ENCODE measurements at regions not wholly inside any gene's neighbourhood (a gene's known extent, or its start where the extent isn't known, plus 50 kb on each side); places are given as distances from the start of the nearest gene placed in this dataset.

DNA sequence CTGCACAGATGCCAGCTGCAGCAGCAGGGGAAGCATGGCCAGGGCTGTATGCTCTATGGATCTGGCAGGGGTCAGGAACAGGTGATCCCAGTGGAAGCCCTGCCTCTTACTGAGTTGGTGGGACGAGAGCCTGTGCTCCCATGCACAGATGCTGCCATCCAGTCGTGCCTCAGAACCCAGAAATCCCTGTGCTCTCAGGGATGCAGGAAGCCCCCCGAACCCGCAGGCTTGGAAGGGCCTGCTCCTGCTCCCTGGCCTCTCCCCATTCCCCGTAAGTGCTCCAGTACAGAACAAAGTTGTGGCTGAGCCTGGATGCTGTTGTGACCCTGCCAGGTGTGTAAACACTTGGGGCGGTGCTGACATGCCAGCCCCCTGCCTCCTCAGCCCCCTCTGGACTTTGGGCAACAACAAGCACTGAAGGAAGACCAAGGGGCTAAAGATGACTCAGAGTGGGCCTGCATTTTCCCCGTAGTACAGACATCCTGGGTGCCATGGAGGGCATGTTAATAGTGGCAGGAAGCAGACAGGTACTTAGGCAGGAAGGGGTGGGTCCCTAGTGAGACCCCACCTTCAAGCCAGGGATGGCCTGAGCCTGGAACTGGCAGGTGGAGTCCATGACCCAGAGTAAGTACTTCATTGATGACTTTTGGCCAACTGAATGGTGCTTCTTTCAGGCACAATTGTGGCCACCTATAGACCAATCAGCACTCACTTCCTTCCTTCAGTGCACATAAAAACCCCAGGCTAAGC is 1640.7 kb downstream of the C4orf33 start:
- no peaks in the 10 kb centered on the region for H3K27me3 ChIP-seq
- no peak for DNase-seq (ENCODE audit: low spot score)
- H3K9me2 ChIP-seq (replicated peaks; ENCODE audit: insufficient read depth), result no peaks in the 10 kb centered on the region
- H3K9me3 ChIP-seq (ENCODE audit: low read depth), result no peaks in the 10 kb centered on the region
- no peaks in the 10 kb centered on the region for H3K4me1 ChIP-seq (ENCODE audit: insufficient read depth)
- no peaks in the 10 kb centered on the region for H4K20me1 ChIP-seq (ENCODE audit: insufficient read depth, poor library complexity, severe bottlenecking)
- H2AFZ ChIP-seq, result no peak overlapping the region
- no peak overlapping the region for H3K4me3 ChIP-seq
- no peak overlapping the region for H3K4me2 ChIP-seq
- H3K27ac ChIP-seq, result no peak overlapping the region
- 90% methylated on average over 7 of the region's 7 CpGs for WGBS (ENCODE audit: low lambda C conversion rate, missing lambda C conversion rate)
- H3K36me3 ChIP-seq (replicated peaks; ENCODE audit: insufficient read depth, low read depth), result no peaks in the 10 kb centered on the region
- no peak for TF ChIP-seq EZH2 (IDR thresholded peaks at IDR 0.05; ENCODE audit: borderline replicate concordance)
- TF ChIP-seq EZH2phosphoT487 (IDR thresholded peaks at IDR 0.05; ENCODE audit: low read depth, severe bottlenecking, unreplicated experiment), result no peak
- TF ChIP-seq, protein P1, sequence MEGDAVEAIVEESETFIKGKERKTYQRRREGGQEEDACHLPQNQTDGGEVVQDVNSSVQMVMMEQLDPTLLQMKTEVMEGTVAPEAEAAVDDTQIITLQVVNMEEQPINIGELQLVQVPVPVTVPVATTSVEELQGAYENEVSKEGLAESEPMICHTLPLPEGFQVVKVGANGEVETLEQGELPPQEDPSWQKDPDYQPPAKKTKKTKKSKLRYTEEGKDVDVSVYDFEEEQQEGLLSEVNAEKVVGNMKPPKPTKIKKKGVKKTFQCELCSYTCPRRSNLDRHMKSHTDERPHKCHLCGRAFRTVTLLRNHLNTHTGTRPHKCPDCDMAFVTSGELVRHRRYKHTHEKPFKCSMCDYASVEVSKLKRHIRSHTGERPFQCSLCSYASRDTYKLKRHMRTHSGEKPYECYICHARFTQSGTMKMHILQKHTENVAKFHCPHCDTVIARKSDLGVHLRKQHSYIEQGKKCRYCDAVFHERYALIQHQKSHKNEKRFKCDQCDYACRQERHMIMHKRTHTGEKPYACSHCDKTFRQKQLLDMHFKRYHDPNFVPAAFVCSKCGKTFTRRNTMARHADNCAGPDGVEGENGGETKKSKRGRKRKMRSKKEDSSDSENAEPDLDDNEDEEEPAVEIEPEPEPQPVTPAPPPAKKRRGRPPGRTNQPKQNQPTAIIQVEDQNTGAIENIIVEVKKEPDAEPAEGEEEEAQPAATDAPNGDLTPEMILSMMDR (IDR thresholded peaks at IDR 0.05; ENCODE audit: poor library complexity), result no peak
- H3K79me2 ChIP-seq, result no peaks in the 10 kb centered on the region

DNA sequence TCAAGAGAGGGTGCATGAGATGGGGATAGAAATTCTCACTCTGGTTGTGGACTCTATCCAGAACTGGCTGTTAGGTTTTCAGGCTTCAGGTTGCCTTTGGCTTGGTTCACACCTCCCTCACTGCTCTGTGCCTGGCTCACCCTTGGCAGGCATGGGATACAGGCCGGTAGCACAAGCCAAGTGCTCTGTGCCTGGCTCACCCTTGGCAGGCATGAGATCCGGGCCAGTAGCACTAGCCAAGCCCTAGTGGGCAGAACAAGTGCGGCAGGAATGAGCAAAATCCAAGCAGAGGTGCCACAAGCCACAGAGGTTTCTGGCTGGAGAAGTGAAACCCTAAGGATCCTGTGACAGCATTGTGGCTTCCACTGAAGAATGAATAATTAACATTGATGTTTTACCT is 1642.3 kb downstream of the C4orf33 start:
- WGBS (ENCODE audit: low lambda C conversion rate, missing lambda C conversion rate), result 84% methylated on average over 3 of the region's 3 CpGs
- no peaks in the 10 kb centered on the region for H3K9me2 ChIP-seq (replicated peaks; ENCODE audit: insufficient read depth)
- no peak for DNase-seq (ENCODE audit: low spot score)
- no peak overlapping the region for H3K4me3 ChIP-seq
- H3K4me2 ChIP-seq, result no peak overlapping the region
- H3K27ac ChIP-seq, result no peak overlapping the region
- H3K4me1 ChIP-seq (ENCODE audit: insufficient read depth), result no peaks in the 10 kb centered on the region
- H3K36me3 ChIP-seq (replicated peaks; ENCODE audit: insufficient read depth, low read depth), result no peaks in the 10 kb centered on the region
- H3K9me3 ChIP-seq (ENCODE audit: low read depth), result no peaks in the 10 kb centered on the region
- H4K20me1 ChIP-seq (ENCODE audit: insufficient read depth, poor library complexity, severe bottlenecking), result no peaks in the 10 kb centered on the region
- H3K79me2 ChIP-seq, result no peaks in the 10 kb centered on the region
- no peaks in the 10 kb centered on the region for H3K27me3 ChIP-seq
- no peak overlapping the region for H2AFZ ChIP-seq
- TF ChIP-seq EZH2phosphoT487 (IDR thresholded peaks at IDR 0.05; ENCODE audit: low read depth, severe bottlenecking, unreplicated experiment), result no peak
- TF ChIP-seq, protein P1 (IDR thresholded peaks at IDR 0.05; ENCODE audit: poor library complexity), result no peak
- no peak for TF ChIP-seq EZH2 (IDR thresholded peaks at IDR 0.05; ENCODE audit: borderline replicate concordance)

DNA sequence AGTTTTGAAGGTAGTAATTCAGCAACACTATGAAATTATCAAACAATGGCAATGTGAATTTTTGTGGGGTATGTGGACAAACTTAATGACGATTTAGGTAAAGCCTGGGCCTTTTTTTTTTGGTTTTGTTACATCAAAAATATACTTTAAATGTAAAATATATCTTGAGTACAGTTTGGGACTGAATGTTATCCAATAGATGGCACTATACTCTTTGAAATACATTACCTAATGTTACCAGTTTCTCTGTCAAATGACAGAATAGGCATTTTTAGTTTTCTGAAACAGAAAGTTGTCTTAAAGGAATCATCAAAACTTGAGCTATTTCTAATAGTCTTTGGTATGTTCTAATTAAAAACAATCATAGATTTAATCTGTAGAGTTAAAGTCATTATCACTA is 1651.9 kb downstream of the C4orf33 start:
- Histone ChIP-seq H3K27ac (no peak overlapping the region), H3K4me2 (no peak overlapping the region), H3K4me3 (no peak overlapping the region), H3K4me1 (ENCODE audit: insufficient read depth) (no peaks in the 10 kb centered on the region), H3K9me3 (ENCODE audit: low read depth) (no peaks in the 10 kb centered on the region), H3K27me3 (no peaks in the 10 kb centered on the region), H3K36me3 (replicated peaks; ENCODE audit: insufficient read depth, low read depth) (no peaks in the 10 kb centered on the region), H2AFZ (no peak overlapping the region), H3K79me2 (no peaks in the 10 kb centered on the region), H3K9me2 (replicated peaks; ENCODE audit: insufficient read depth) (no peaks in the 10 kb centered on the region), H4K20me1 (ENCODE audit: insufficient read depth, poor library complexity, severe bottlenecking) (no peaks in the 10 kb centered on the region)
- WGBS (ENCODE audit: low lambda C conversion rate, missing lambda C conversion rate), result 11% methylated on average over 1 of the region's 1 CpG
- DNase-seq (ENCODE audit: low spot score), result no peak
- TF ChIP-seq, protein P1 (IDR thresholded peaks at IDR 0.05; ENCODE audit: poor library complexity), result peak; percentile 57
- TF ChIP-seq EZH2 (IDR thresholded peaks at IDR 0.05; ENCODE audit: borderline replicate concordance), result no peak

Data from hepatocyte (in vitro differentiated cells).